GM21367 (cell line): ENCODE measurements at regions not wholly inside any gene's neighbourhood (a gene's known extent, or its start where the extent isn't known, plus 50 kb on each side); places are given as distances from the start of the nearest gene placed in this dataset.

ENCODE experiments used
- ATAC-seq: cut with Tn5 transposase; IDR thresholded peaks from one replicate; pipeline ENCODE4 v1.9.1; 2021; ENCODE audit not compliant: unreplicated experiment

- no peak for ATAC-seq
These were observed 113.2 kb upstream of the GPR26 start for GRCh38 chr10:123552760-123553554.

DNA sequence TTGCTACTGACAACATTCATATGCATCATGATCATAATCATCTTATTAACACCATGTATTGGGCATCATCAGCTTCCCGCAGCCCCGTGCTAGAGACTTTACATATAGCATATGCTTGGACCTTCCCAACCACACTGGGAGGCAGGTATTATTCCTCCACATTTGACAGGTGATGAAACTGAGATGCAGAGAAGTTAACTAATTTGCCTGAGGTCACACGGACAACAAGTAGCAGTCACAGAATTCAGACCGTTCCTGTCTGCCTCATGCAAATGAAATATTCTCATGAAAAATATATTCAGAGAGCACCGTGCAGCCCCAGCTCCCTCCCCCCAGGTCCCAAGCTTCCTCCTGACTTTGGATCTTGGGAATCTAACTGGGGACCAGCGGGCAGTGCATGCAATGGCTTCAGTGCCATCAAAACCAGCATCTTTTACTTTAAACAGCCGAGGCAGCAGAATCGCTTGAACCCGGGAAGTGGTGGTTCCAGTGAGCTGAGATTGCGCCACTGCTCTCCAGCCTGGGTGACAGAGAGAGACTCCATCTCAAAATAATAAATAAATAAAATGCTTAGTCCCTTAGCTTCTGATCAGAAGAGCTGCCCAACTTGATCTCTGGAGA lies 112.2 kb upstream of the GPR26 start:
- ATAC-seq: no peak

- ATAC-seq: no peak
These were observed 111.5 kb upstream of the GPR26 start for GRCh38 chr10:123554656-123555055.

DNA sequence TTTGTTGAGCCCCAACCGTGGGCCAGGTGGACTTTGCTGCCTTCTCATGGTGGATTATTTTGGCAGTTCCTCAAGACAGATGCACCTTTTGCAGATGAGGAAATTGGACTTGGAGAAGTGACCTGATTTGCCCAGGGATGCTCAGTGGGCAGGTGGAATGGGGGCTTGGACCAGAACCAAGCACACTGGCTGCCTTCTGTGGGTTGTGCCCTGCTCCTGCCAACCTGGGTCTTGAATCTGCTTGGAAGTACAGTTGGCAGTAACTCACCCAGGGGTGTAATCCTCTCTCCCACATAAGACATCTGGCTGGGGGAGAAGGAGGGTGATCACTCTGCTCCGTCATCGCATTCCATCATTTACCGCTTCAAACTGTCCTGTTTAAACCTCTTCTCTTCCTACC lies 110.5 kb upstream of the GPR26 start:
- ATAC-seq: no peak

DNA sequence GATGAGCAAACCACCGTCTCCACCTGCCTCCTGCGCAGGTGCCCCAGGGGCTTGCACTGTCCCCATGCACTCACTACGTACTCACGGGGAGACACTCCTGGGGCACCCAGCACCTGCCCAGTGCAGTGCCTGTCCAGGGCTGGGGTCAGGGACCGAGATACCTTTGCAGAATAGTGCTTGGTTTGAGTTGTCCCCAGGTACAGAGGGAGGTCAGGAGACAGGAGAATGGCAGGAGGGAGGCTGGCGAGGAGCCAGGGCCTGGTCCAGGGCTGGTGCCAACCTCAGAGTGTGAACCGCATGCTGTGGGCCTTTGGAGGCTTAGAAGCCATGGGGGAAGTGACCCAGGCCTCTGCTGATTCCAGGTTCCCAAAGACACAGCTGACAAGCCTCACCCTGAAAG lies 110.1 kb upstream of the GPR26 start:
- ATAC-seq: no peak

DNA sequence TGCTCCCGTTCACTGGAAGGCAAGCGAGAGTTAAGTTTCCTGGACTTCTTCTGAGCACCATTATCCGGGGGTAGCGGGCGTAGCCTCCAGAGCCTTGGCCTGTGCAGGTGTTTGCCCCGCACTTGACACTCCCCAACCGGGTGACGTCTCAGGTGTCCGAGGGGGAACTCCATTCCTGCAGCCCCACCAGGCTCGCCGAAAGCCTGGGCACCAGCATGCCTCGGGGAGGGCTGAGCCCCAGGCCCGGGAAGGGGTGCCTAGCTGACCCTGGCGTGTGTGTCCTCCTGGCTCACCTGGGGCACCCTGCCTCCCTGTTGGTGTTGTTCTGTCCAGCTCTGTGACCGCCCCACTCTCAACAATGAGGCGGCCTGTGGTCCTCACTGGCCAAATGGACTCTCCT lies 109.4 kb upstream of the GPR26 start:
- ATAC-seq: no peak

- no peak for ATAC-seq
These were observed 108.6 kb upstream of the GPR26 start for GRCh38 chr10:123557366-123558108.

DNA sequence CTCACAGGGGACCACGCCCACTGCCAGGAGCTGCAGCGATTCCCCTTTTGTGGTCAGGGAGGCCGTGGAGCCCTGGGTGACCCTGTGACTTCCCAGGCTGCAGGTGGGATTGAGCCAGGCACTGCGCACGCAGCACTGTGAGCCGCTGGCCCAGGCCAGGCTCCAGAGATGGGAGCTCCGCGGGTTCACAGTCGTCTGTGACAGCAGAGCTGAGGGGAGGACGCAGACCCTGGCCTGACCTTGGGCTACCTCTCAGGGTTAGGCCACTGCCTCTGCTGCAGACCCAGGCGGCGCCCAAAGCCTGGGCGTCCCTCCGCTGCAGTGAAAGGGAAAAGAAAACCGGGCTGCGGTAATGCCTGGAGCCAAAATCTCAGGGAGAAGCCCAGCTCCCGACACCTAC lies 107.5 kb upstream of the GPR26 start:
- ATAC-seq: no peak

DNA sequence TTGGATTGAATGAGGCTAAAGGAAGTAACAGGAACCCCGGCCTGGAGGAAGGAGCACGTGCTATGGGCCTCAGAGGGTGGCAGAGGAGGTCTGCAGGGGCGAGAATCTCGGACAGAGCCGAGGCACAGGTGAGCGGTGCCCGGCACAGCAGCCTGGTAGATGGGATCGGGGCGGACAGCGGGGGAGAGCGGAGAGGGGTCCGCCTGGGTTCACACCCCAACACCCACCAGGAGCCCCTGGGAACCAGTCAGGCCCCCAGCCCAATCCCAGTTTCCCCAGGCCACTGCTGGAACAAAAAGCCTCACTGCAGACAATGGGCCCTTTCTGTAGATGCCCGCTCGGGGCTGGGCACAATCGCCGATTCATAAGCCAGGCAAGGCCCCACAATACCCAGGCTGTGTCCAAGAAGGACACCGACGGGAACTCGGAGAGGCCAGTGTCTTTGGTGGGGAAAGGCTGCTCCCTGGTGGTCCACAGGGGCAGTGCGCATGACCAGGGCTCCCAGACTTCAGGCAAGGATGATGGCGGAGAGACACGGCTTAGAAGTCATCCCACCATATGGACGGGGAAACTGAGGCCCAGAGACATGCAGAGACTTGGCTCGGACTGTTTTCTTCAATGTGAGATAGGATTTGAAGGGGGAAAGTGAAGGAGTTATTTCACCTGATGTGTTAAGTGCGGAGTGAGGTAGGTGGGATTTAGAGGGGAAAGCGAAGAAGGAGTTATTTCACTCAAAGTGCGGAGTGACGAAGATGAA lies 106.9 kb upstream of the GPR26 start:
- ATAC-seq: peak; percentile 57

GRCh38 chr10:123559823-123560092 lies 106.4 kb upstream of the GPR26 start:
- ATAC-seq: no peak

DNA sequence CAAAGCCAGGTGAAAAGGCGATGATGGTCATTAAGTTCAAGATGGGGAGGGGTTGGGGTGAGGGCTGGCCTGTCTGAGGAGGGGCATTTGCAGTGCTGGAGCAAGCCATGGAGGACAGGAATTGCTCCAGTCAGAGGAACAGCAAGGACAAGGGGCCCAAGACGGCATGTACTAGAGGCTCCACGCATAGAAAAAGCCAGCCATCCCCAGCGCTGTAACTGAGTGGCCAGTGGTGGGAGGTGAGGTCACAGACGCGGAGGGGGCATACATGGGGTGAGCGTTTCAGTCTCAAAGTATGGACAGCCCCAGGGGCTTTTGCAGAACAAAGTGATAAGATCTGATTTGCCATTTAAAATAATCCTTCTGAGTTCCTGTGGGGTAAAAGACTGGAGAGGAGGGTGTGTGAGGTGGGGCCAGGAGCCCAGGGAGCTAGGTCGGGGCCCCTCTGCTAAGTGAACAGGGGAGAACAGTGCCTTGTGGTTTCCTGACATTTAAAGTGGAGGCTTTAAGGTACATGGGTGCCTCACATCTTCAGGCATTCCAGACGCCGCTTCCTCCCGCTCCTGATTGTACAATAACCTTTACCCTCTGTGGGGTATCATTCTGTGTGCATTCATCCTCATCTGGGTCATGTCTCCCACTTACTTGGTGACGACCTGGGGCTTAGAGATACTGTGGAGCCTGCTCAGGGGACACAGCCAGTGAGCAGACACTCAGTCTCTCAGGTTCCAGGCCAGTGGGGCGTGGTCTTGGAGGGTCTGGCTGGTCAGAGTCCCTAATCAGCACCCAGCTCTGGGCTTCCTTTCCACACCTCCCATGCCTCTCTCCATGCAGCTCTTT lies 105.6 kb upstream of the GPR26 start:
- no peak for ATAC-seq

DNA sequence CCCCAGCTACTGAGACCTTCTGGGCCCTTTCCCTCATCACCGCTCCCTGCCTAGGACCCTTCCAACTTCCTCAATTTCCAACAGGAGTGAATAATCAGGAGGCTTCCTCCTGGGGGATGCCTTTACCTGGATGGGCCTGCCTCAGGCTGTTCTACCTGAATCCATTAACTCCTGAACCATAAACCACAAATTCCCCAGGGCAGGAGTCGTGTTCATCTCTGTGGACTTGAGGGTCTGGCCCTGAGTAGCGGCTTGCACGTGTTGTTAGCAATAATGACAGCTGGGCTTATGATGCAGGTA lies 105.1 kb upstream of the GPR26 start:
- no peak for ATAC-seq

- no peak for ATAC-seq
These were observed 103.8 kb upstream of the GPR26 start for GRCh38 chr10:123562387-123562786.

GRCh38 chr10:123562811-123563580 lies 103.2 kb upstream of the GPR26 start:
- no peak for ATAC-seq

DNA sequence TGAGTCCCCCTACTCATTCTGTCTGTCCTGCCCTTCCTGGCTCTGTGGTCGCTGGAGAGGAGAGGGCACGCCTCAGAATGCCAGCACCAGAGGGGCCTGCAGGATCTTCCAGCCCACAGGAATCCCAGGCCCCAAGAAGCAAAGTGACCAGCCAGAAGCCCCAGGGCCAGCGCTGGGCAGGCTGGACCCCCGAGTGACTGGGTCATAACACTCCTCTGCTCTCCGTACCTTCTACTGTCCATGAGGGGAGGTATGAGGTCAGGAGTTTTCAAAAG lies 102.6 kb upstream of the GPR26 start:
- ATAC-seq: no peak

- no peak for ATAC-seq
These were observed 102.2 kb upstream of the GPR26 start for GRCh38 chr10:123563994-123564393.

DNA sequence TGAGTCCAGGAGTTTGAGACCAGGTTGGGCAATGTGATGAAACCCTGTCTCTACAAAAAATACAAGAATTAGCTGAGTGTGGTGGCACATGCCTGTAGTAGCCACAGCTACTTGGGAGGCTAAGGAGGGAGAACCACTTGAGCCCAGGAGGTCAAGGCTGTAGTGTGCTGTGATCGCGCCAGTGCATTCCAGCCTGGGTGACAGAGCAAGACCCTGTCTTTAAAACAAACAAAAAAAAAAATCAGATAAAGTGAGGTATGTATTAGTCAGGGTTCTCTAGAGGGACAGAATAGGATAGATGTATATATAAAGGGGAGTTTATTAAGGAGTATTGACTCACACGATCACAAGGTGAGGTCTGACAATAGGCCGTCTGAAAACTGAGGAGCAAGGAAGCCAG lies 101.5 kb upstream of the GPR26 start:
- ATAC-seq: no peak

- ATAC-seq: no peak
These were observed 100.2 kb upstream of the GPR26 start for GRCh38 chr10:123565691-123566660.

DNA sequence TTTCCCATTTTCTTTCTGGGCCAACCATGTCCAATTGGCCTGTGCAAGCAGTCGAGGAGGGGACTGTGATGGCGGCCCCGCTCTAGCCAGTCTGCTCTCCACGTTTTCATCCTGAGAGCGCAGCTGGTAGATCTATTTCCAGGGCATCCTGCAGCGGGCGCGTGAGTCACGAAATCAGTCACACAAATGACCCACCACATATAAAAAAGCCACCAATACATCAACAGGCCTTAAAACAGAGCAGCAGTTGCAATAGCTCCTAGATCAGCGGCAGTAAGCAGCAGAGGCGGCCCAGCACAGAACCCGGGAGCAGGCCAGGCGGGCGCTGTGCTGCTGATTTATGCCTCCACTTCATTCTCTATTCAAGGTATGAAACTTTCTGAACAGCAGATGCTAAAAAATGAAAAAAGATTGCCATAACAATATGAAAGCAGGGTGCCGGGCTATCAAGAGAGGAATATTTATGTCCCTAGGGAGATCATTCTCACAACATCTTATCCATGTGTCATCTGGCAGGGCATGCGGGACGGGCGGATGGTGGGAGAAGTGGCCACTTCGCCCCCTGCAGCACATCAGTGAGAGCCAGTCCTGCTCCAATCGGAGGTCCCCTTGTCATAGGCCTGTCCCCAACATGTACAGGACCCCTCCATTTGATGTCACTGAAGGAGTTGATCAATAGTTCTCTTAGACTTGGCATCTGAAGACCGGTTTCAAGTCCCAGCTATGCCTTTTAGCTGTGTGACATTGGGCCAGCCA lies 98.0 kb upstream of the GPR26 start:
- no peak for ATAC-seq
